Chondrocyte (in vitro differentiated cells): ENCODE measurements at regions not wholly inside any gene's neighbourhood (a gene's known extent, or its start where the extent isn't known, plus 50 kb on each side); places are given as distances from the start of the nearest gene placed in this dataset.

Experiments used
- DNase-seq: peaks from one replicate; pipeline ENCODE4 v3.0.0; 2021; ENCODE audit warnings: mixed read lengths, low spot score
- H3K27ac Mint-ChIP-seq: one replicate; pipeline ENCODE4 v1.8.0; 2021; ENCODE audit warnings: mild to moderate bottlenecking, moderate library complexity, mixed read lengths; ENCODE audit not compliant: unreplicated experiment
- H3K27me3 Mint-ChIP-seq: 2 replicates; pipeline ENCODE4 v1.8.0; 2021; ENCODE audit warnings: low read depth, mixed read lengths
- H3K36me3 Mint-ChIP-seq: 2 replicates; pipeline ENCODE4 v1.8.0; 2021; ENCODE audit warnings: low read depth, mixed read lengths
- H3K4me1 Mint-ChIP-seq: 2 replicates; pipeline ENCODE4 v1.8.0; 2021; ENCODE audit warnings: low read depth, mild to moderate bottlenecking, mixed read lengths
- H3K4me3 Mint-ChIP-seq: one replicate; pipeline ENCODE4 v1.8.0; 2021; ENCODE audit warnings: mild to moderate bottlenecking, moderate library complexity, mixed read lengths; ENCODE audit not compliant: unreplicated experiment
- H3K9me3 Mint-ChIP-seq: 2 replicates; pipeline ENCODE4 v1.8.0; 2021; ENCODE audit warnings: low read depth, mixed read lengths
- TF ChIP-seq, protein P1 (sequence below): fragments of 200-600 bp; sonication (generic); IDR thresholded peaks from 2 replicates; pipeline ENCODE4 v1.5.0; 2021; ENCODE audit warnings: antibody characterized with exemption, mild to moderate bottlenecking, moderate library complexity

DNA sequence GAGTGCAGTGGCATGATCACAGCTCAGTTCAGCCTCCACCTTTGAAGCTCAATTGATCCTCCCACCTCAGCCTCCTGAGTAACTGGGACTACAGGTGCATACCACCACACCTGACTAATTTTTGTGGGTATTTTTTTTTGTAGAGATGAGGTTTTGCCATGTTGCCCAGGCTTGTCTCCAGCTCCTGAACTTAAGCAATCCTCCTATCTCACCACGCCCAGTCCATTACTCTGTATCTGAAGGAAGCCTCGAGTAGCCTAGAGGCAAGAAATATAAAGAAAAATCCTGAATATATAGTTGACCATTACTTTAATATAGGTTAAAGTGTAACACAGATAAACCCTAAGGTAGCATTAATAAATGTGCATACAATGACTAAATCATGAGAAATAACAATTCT, 686.8 kb upstream of the PIK3C3 start:
- H3K27me3 Mint-ChIP-seq, result no peaks in the 10 kb centered on the region
- H3K4me1 Mint-ChIP-seq, result peaks cover 4% of the 10 kb centered on the region
- TF ChIP-seq, protein P1, sequence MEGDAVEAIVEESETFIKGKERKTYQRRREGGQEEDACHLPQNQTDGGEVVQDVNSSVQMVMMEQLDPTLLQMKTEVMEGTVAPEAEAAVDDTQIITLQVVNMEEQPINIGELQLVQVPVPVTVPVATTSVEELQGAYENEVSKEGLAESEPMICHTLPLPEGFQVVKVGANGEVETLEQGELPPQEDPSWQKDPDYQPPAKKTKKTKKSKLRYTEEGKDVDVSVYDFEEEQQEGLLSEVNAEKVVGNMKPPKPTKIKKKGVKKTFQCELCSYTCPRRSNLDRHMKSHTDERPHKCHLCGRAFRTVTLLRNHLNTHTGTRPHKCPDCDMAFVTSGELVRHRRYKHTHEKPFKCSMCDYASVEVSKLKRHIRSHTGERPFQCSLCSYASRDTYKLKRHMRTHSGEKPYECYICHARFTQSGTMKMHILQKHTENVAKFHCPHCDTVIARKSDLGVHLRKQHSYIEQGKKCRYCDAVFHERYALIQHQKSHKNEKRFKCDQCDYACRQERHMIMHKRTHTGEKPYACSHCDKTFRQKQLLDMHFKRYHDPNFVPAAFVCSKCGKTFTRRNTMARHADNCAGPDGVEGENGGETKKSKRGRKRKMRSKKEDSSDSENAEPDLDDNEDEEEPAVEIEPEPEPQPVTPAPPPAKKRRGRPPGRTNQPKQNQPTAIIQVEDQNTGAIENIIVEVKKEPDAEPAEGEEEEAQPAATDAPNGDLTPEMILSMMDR, result no peak
- no peaks in the 10 kb centered on the region for H3K9me3 Mint-ChIP-seq
- no peak overlapping the region for H3K4me3 Mint-ChIP-seq
- peaks cover 1% of the 10 kb centered on the region for H3K36me3 Mint-ChIP-seq
- no peak overlapping the region for H3K27ac Mint-ChIP-seq
- DNase-seq, result no peak

DNA sequence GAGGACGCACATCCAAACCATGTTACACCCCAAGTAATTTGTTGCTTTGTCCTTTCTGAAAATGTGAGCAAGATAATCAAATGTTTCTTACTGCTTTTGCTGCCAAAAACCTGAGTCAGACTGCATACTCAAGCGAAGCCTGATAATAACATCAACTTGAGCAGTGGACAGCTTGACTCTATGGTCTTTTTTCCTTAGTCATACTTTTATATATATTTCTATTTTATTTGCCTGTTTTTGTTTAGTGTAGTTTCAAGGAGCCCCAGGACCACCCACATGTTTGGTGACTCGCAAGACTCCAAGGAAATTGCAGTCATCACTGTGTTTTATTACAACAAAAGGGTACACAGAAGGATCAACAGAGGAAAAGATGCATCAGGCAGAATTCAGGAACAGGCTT, 688.4 kb upstream of the PIK3C3 start:
- no peak overlapping the region for H3K27ac Mint-ChIP-seq
- no peak for DNase-seq

DNA sequence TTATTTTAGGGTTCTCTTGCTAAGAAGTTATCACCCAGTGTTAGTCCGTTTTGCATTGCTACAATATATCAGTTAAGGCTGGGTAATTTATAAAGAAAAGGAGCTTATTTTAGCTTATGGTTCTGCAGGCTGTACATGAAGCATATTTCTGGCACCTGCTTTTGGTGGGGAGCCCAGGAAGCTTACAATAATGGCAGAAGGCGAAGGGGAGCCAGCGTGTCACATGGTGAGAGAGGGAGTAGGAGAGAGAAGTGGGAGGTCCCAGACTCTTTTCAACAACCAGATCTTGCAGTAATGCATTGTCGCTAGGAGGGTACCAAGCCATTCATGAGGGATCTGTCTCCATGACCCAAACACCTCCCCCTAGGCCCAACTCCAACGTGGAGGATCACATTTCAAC, 688.8 kb upstream of the PIK3C3 start:
- no peak for DNase-seq
- TF ChIP-seq, protein P1, result no peak
- no peaks in the 10 kb centered on the region for H3K27me3 Mint-ChIP-seq
- H3K4me3 Mint-ChIP-seq, result no peak overlapping the region
- H3K4me1 Mint-ChIP-seq, result peaks cover 4% of the 10 kb centered on the region
- H3K9me3 Mint-ChIP-seq, result no peaks in the 10 kb centered on the region
- no peaks in the 10 kb centered on the region for H3K36me3 Mint-ChIP-seq
- no peak overlapping the region for H3K27ac Mint-ChIP-seq

More for the DNA sequence above, 688.4 kb upstream of the PIK3C3 start:
- Mint-ChIP-seq H3K36me3 (peaks cover under 1% of the 10 kb centered on the region), H3K4me3 (no peak overlapping the region), H3K9me3 (no peaks in the 10 kb centered on the region), H3K27me3 (no peaks in the 10 kb centered on the region), H3K4me1 (peaks cover 4% of the 10 kb centered on the region)
- TF ChIP-seq, protein P1, result no peak

DNA sequence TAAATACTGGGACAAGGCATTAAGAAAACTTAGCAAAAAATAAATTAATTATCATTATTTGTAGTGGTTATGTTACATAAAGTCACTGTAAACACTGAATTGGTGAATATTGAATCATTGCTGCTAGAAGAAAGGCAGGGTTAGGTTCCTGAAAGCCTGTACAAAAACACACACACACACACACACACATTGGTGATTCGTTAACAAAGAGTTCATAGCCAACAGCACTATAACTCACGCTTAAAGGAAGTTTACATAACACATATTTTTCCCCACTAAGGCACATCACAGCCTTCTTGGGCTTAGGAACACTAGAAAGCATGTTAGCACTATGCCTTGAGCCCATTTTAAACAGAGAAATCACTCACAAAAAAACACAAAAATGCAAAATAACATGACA, 690.0 kb upstream of the PIK3C3 start:
- Mint-ChIP-seq H3K27ac (no peak overlapping the region), H3K4me1 (peaks cover 4% of the 10 kb centered on the region), H3K27me3 (no peaks in the 10 kb centered on the region), H3K4me3 (no peak overlapping the region), H3K9me3 (peaks cover 3% of the 10 kb centered on the region), H3K36me3 (no peaks in the 10 kb centered on the region)
- TF ChIP-seq, protein P1, result no peak
- DNase-seq, result no peak

DNA sequence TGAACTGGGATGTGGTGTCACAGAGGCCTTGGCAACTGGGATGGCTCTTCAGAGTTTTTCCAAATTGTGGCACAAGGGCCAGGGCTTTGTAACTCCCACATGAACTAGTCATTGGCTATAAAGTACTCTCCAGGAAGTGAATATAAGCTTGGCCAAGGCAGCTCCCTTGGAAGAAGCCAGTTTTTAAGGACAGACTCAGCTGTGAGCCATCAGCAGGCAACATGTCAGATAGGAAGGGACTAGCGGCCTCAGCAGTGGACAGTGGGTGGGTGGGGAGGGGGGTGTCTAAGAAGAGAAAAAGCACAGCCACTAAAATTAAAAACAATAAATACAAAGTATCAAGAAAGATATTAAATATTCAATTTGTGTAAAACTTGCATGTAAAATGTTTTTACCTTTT, 691.1 kb upstream of the PIK3C3 start:
- no peak for DNase-seq
- peaks cover 4% of the 10 kb centered on the region for H3K4me1 Mint-ChIP-seq
- TF ChIP-seq, protein P1, result no peak
- H3K4me3 Mint-ChIP-seq, result no peak overlapping the region
- peaks cover 3% of the 10 kb centered on the region for H3K9me3 Mint-ChIP-seq
- H3K36me3 Mint-ChIP-seq, result no peaks in the 10 kb centered on the region
- H3K27ac Mint-ChIP-seq, result no peak overlapping the region
- H3K27me3 Mint-ChIP-seq, result no peaks in the 10 kb centered on the region
